SK-MEL-5 (cell line): ENCODE measurements at regions not wholly inside any gene's neighbourhood (a gene's known extent, or its start where the extent isn't known, plus 50 kb on each side); places are given as distances from the start of the nearest gene placed in this dataset.
"Not testable (repeated sequence)": the region's sequence is repeated elsewhere in the genome, so short reads cannot be mapped to it uniquely, and the experiment has no call there.

Experiments
- DNase-seq: peaks from one replicate; pipeline ENCODE4 v3.0.0-alpha.2; 2016; ENCODE audit warnings: low read depth, low spot score
- in situ Hi-C: cut with HindIII; loops from 2 replicates; pipeline ENCODE4 v1.10.0; 2016; ENCODE audit warnings: low sequenced_read_pairs, high pct_unique_total_duplicates, low pct_unique_long_range_greater_than_20kb

DNA sequence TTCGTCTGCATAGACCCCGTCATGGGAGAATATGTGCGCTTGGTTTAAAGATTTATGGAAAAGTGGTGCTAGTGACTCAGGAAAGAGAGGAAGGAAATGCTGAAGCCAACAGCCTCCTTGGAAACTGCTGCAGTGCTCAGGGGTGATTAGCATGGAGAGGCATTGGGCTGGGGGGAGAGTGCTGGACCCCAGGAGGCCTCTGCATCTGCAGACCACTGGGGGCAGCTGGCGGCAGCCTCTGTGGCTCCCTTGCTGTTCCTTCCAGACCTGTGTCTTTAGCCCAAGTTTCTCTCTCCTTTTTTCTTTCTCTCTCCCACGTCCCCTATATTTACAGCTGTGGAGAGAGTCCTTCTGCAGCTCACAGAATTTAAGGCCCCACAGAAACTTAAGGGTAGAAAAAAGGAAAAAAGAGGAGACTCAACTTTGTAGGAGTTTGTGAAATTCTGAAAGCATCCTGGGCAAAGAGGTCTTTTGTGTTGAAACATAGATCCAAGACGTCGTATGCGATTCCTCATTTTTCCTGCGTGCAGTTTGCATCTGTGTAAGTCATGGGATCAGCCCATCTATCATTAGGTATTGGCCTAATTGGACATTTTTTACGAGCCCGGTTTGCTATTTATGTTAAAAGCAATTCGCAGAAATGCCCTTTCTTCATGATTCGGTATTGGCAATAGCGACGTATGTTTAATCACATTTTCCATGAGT is 116.2 kb upstream of the ZNF536 start:
- in situ Hi-C loops = no loop called here
- no peak for DNase-seq

- in situ Hi-C loops = no loop called here
- no peak for DNase-seq
Observed at GRCh38 chr19:30256496-30256850, 115.7 kb upstream of the ZNF536 start.

DNA sequence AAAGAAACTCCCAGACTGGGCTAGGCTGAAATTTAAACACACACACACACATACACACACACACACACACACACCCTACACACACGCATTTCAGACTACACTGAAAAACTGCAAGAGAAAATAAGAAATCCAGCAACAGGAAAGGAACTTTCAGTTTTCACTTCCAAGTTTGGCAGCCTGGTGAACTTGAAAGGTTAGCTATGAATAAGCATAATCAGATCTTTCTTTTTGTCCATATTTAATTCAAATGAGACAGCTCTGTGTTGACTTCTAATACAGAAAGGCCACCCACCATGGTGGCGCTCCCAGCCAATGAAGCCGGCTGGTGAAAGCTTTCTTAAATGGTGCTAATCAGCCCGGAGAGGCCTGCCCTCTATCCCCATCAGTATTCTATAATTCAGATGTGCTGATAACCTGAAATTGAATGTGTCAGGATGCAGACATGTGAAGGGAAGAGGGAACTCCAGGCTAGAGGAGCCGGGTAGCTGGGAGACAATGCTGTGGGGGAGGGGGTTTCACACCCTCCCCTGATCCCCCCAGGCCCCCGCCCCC is 108.3 kb upstream of the ZNF536 start:
- in situ Hi-C loops = no loop called here
- no peak for DNase-seq

DNA sequence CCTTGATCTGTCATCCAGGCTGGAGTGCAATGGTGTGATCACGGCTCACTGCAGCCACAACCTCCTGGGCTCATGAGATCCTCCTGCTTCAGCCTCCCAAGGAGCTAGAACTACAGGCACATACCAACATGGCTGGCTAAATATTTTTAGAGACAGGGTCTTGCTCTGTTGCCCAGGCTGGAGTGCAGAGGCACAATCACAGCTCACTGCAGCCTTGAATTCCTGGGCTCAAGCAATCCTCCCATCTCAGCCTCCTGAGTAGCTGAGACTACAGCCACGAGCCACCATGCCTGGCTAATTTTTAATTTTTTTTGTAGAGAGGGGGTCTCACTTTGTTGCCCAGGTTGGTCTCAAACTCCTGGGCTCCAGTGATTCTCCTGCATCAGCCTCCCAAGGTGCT is 106.3 kb upstream of the ZNF536 start:
- DNase-seq, in situ Hi-C loops: not testable (repeated sequence)

DNA sequence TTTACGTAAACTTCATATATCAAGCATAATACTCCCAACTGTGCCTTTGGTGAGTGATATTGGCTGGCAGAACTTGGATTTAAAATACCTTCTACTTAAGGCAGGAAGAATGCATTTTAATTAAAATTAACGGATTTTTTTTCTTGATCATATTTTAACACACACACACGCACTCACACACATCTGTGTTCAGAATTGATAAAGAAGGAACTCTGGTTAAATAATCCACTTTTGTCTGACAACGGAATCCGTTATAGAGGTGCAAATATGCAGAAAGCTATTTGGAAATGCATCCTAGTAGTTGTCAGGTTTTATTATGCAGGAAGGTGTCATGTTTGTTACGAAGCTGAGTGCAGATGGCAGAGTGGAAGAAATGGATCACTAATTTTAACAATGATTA is 105.5 kb upstream of the ZNF536 start:
- in situ Hi-C loops = no loop called here
- DNase-seq = no peak

- in situ Hi-C loops = no loop called here
- no peak for DNase-seq
Observed at GRCh38 chr19:30267332-30267731, 104.9 kb upstream of the ZNF536 start.

DNA sequence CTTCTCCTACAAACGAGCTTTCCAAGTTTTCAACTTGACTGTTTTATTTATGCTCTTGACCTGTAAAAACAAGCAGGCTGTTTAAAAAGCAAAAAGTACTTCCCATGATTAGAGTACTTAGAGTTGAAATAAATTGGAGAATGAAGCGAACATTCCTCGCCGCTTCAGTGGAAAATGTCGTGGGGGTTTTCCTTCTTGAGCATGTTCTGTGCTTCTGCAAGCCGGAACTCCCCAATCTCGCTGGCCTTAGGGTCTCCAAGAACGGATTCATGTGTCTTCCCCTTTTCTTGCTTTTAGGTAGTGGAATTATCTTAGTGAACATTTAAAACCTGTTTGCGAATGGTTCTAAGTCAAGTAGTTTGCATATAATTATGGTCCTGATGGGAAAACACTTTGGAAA is 103.6 kb upstream of the ZNF536 start:
- no peak for DNase-seq
- in situ Hi-C loops = no loop called here

GRCh38 chr19:30269638-30270037 is 102.5 kb upstream of the ZNF536 start:
- in situ Hi-C loops = no loop called here

DNA sequence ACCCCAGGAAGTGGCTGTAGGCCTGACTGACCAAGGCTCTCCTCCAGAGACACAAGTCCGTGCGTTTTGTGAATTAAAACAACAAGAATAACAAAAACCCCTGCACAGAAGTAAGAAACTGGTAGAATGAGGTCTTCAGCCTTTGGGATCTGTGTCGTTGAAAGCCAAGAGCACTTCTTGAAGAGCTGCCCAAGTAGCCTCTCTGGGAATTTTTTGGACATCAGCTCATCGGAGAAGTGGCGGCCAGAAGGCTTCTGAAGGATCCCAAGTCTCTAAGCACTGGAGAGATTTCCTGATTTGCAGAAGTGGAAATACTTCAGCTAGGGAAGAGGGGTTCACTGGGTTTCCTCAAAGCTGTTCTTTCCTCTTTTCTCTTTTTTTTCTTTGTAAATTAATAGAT is 100.4 kb upstream of the ZNF536 start:
- no peak for DNase-seq
- in situ Hi-C loops = no loop called here

More at GRCh38 chr19:30269638-30270037, 102.5 kb upstream of the ZNF536 start:
- no peak for DNase-seq

GRCh38 chr19:30272554-30272953 is 99.6 kb upstream of the ZNF536 start:
- DNase-seq = no peak
- in situ Hi-C loops = no loop called here

DNA sequence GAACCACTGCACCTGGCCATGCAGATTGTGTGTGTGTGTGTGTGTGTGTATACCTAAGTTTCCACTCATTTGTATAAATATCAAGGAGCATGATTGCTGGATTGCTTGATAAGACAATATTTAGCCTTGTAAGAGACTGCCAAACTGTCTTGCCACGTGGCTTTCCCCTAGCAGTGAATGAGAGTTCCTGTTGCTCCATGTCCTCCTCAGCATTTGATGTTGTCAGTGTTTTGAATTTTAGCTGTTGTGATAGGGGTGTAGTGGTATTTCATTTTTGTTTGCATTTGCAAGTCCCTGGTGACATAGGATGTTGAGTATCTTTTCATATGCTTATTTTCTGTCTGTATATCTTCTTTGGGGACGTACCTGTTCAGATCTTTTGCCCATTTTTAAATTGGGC is 99.0 kb upstream of the ZNF536 start:
- in situ Hi-C loops = no loop called here
- DNase-seq = no peak

DNA sequence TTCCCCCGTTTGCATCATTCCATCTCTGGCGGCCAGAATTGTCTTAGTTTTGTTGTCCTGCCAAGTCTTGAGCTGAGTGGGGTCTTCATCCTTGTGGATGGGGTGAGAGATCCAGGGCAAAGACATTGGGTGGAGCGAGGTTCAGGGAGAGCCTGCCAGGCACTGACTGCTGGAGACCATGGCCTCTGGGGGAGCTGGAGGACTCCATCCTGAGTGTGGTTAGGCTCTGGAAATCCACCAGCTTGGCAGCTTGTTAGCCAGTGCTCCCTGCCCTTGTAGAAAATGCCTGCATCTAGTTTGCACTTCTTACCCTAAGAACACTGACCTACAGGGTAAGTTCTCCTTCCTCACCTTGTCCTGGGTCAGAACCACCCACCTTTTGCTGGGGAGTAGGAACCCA is 97.2 kb upstream of the ZNF536 start:
- in situ Hi-C loops = no loop called here

DNA sequence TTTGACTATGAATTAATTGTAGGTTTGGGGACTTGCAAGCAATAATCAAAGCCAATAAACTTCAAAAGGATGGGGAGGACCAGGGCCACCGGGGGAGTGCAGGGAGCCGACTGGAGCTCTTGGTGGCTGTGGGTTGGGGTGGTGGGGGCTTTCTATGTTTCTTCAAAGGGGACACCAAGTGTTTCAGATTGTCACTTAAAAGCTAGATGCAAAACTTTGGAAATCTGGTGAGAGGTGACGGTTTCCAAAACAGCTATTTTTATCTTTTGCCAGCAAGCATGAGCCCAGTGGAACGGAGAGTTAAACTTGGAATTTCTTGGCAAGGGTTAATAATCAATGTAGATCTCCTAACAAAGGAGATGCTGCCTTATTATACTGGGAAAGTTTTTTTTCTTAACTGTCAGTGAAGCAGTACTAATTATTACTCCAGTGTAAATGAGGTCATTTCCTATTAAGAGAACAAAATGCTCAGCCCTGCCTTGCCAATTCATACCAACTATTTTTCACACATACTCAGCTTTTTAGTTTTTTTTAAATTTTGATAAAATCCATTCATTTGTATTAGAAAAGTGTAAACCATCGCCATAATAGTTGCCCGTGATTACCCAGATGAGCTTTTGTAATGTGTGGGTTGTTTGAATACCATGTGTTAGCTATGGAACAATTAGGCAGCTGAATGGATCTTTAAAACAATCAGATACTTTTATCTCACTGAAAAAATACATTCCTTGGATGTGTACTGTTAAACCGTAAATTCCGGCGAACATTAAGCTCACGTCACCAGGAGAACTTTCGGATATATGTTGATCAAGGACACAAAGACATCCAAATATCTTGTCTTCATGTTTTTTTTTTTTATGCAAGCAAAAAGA is 95.9 kb upstream of the ZNF536 start:
- in situ Hi-C loops = no loop called here

More for the DNA sequence above, 97.2 kb upstream of the ZNF536 start:
- DNase-seq = no peak

GRCh38 chr19:30276883-30277280 is 95.3 kb upstream of the ZNF536 start:
- no peak for DNase-seq
- in situ Hi-C loops = no loop called here

More for the DNA sequence above, 95.9 kb upstream of the ZNF536 start:
- no peak for DNase-seq

DNA sequence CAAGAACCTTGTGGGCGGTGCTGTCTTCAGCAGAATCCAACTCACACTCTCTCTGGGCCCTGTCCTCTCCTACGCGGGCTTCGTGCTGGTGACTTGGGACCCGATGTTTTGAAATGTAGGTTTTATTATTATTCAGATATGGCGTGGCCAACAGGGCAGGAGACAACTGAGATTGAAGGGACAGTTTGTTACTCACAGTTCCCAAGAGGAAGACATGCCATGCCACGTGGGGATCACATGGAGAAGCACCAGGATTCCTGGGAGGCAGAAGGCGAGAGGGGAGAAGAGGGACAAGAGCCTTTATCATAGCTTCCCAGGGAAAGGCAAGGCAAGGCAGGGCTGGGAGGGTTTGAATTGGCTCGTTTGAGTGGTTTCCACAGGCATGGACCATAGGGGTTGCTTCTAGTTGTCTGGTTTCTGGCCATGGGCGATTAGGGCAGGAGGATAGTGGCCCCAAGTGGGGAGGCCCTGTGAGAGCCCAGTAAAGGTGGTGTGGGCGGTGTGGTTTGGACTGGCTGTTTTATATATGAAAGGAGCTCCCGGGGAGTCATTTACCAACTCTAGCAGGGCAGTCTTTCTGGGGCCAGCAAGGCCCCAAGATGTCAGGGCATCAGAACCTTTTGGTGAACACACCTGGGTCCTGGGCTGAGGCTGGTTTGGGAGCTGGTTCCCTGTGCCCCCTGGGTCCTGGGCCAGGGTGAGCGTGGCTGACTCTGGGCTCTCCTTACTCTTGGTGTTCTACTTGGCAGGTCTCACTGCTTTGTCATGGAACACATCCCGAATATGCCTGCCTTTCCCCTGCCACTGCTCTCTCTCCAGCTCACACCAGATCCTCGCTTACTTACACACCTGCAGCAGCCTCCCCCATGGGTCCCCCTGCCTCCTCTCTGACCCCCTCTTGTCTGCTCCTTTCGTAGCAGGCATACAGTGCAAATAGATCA is 94.0 kb upstream of the ZNF536 start:
- in situ Hi-C loops = no loop called here
- no peak for DNase-seq

DNA sequence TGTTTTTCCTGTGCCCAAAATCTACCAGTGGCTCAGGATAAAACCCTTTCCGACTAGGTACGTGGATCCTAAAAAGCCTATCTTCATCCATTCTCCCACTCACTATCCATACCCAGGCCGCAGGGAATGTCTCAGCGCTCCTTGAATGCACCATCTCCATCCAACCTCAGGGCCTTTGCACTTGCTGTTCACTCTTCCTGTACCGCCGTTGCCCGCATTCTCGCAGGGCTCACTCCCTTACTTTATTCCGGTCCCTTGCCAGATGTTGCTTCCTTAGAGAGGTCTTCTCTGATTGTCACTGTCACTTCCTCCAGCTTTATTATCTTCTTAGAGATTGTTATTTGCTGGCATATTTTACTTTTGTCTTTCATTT is 93.3 kb upstream of the ZNF536 start:
- DNase-seq = no peak
- in situ Hi-C loops = no loop called here

DNA sequence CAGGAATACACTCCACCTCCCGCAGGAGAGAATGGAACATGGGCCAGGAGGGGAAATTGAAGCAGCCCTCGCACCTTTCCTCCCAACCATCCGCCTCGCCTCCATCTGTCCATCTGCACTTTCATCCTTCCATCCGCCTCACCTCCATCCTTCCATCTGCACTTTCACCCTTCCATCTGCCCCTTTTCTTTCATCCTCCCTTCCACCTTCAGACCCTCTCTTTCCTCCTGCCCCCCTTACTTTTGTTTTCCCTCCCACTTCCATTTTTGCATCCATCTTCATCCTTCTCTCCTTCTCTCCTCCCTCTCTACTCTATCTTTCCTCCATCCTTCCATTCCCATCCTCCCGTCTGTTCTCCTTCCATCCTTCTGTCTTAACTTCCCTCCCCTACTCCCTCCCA is 92.2 kb upstream of the ZNF536 start:
- no peak for DNase-seq
- in situ Hi-C loops = no loop called here

DNA sequence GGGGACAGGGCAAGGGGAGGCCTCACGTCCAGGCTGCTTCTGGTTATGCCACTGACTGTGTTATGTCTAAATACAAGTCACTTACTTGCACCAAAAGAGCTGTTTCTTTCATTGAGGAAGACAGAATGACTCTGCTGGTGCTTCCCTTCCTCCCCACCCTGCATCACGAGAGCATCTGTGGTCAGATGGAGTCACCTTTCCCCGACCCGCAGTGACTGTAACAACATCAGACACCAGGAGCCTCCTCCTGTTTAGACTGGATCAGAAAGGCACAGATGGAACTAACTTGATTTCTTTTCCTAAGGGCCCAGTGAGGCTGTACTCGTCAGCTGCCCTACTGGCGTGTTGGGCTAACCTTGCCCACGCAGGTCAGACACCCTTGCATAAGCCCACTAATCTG is 90.3 kb upstream of the ZNF536 start:
- DNase-seq = no peak
- in situ Hi-C loops = no loop called here
